HG02970 (cell line): ENCODE measurements at regions not wholly inside any gene's neighbourhood (a gene's known extent, or its start where the extent isn't known, plus 50 kb on each side); places are given as distances from the start of the nearest gene placed in this dataset.
"Not testable (repeated sequence)": the region's sequence is repeated elsewhere in the genome, so short reads cannot be mapped to it uniquely, and the experiment has no call there.

Experiments
- ATAC-seq: cut with Tn5 transposase; IDR thresholded peaks from one replicate; pipeline ENCODE4 v1.9.1; 2021; ENCODE audit warnings: mild to moderate bottlenecking, moderate library complexity, moderate number of reproducible peaks; ENCODE audit not compliant: unreplicated experiment, low FRiP score

- not testable (repeated sequence) for ATAC-seq
These were observed 478.8 kb downstream of the TMEM121 start for GRCh38 chr14:106004937-106005795.

DNA sequence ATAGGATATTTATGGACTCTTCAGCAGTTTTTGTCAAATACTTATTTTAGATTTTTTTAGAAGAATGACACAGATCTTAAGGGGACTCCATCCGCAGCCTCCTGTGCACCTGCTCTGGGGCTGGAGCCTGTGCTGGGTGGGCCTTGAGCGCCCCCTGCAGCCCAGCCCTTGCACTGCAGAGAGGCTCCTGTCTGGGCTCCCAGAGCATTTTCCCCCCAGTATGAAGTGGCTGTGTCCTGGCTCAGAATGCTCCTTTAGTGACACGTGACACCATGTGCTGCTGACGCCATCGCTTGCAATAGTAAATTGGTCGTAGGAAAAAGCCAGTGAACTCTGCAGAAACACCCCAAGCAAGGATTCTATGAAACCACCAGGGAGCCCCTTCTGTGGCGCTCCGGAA, 479.7 kb downstream of the TMEM121 start:
- ATAC-seq, result not testable (repeated sequence)

GRCh38 chr14:106006716-106007115, 480.3 kb downstream of the TMEM121 start:
- ATAC-seq, result not testable (repeated sequence)

GRCh38 chr14:106010783-106011182, 484.4 kb downstream of the TMEM121 start:
- no peak for ATAC-seq

GRCh38 chr14:106011631-106012360, 485.4 kb downstream of the TMEM121 start:
- not testable (repeated sequence) for ATAC-seq

DNA sequence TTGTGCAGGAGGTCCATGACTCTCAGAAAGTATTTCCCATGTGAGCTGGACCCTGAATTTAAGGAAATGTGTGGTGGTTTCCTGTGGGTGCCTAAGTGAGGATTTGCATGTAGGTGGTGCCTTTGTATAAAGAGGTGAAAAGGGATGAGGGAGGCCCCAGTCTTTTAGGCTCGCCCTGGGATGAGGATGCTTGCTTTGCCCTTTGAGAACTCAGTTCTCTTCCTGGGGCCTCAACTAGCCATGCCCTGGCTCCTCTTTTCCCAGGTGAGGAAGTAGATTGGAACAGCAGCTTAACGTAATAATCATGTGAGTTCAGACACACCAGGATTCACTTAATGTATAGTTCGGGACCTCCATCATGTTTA, 486.0 kb downstream of the TMEM121 start:
- ATAC-seq, result not testable (repeated sequence)

DNA sequence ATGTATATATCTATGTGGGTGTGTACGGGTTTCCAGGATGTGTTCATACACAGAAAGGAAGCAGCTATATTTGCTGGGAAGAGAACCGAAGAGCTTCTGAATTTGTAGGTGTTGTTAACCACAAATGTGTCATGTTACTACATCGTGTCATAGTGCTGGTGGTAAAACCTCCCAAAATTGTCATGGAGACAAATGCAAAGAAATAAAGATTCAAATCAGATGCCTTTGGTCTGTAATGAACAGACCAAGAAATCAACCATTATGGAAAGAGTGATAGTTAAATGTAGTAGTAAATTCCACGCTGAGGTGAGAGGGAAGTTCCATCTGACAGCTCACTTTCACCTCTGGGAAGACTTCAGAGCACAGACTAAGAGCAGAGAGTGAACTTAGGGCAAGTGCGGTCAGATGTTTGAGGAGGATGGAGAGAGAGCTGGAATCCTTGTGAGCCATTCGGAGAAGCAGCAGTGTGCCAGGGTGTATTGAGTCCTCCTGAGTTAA, 487.5 kb downstream of the TMEM121 start:
- ATAC-seq, result no peak

DNA sequence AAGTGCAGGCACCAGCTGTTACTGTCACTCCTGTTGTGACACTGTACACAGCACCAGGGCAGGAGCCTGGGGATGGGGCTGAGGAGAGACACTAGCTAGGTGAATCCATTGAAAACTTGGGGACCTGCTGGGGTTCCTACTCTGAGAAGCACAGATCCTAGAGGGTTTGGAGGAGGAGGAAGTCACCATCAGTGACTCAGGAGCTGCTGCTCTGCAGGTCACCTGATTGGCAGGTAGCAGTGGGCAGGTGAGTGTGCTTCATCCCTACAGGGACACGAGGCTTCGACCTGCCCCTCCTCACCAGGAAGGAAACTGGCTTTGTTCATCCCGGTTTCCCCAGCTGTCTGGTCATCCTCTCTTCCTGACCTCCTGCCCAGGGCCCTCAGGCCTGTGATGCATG, 491.6 kb downstream of the TMEM121 start:
- ATAC-seq, result not testable (repeated sequence)

DNA sequence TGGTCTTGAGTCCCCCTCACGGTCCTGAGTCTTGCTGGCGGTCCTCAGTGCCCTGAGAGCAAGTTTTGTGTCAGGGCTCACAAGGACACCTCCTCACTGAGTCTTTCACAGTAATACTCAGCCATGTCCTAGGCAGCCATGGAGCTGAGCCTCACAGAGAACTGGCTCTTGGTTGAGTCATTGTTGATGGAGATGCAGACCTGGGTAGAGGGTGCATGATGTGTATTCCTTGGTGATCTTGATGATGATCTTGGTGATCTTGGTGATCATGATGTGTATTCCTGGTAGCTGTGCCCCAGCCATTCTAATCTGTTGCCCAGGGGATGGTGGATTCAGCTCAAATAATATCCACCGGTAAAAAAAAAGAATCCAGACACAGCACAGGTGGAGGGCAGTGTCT, 495.4 kb downstream of the TMEM121 start:
- ATAC-seq, result no peak

GRCh38 chr14:106022648-106023047, 496.3 kb downstream of the TMEM121 start:
- not testable (repeated sequence) for ATAC-seq

DNA sequence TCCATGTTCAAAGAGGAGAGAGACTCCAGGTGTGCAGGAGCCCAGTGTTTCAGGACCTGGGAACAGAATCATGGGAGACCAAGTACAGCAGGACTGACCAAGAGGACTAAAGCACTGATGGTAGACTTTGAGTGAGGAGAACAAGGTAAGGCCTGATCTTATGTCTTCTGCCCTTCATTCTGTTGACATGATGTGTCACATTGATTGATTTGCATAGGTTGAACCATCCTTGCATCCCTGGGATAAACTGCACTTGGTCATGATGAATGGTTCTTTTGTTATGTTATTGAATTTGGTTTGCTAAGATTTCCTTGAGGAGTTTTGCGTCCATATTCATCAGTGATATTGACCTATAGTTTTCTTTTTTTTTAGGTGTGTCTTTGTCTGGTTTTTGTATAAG, 497.0 kb downstream of the TMEM121 start:
- ATAC-seq, result no peak

- no peak for ATAC-seq
These were observed 498.7 kb downstream of the TMEM121 start for GRCh38 chr14:106024983-106025604.

DNA sequence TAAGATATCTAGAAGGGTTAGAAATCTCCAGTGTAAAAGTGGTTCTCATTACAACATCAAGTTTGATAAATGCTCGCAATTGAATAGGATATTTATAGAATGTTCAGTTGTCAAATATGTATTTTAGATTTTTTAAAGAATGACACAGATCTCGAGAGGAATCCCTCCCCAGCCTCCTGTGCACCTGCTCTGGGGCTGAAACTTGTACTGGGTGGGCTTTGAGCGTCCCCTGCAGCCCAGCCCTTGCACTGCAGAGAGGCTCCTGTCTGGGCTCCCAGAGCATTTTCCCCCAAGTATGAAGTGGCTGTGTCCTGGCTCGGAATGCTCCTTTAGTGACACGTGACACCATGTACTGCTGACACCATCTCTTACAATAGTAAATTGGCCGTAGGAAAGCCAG, 499.6 kb downstream of the TMEM121 start:
- ATAC-seq, result no peak

- ATAC-seq, result not testable (repeated sequence)
These were observed 501.4 kb downstream of the TMEM121 start for GRCh38 chr14:106027759-106028158.

DNA sequence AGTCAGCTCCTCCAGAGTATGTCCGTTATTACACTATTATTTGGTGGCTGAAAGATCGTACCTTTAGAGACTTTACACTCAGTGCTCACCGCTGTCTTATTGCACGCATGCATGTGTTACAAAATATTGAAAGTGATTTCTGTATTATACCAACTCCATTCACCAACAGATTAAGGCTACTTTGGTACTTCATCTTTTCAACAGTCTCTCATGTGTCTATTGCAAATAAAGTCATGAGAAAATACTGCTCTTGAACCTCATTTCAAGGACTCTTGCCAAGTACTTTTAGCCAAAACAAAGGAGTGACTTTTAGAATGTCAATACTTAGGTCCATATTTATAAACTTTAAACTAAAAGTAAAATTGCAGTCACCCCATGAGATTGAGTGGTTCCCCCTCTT, 503.6 kb downstream of the TMEM121 start:
- ATAC-seq, result no peak

GRCh38 chr14:106037380-106037779, 511.0 kb downstream of the TMEM121 start:
- no peak for ATAC-seq

GRCh38 chr14:106038263-106038662, 511.9 kb downstream of the TMEM121 start:
- ATAC-seq, result no peak

DNA sequence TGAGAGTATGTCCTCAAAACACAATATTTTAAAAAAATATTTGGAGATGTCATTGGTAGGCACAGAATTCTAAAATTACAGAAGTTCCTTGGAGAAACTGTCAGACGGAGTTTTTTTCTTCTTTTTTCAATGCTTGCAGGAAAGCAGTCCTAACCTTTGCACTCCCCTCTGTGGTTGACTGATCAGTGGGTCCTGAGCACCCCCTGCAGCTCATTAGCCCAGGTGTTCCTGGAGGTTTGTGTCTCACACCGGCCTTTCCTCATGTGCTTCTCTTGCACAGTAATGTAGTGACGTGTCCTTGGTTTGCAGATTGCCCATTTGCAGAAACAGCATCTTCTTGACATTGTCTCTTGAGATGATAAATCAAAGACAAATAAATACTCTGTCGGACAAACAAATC, 513.0 kb downstream of the TMEM121 start:
- no peak for ATAC-seq

- no peak for ATAC-seq
These were observed 518.1 kb downstream of the TMEM121 start for GRCh38 chr14:106044515-106044914.

- no peak for ATAC-seq
These were observed 518.7 kb downstream of the TMEM121 start for GRCh38 chr14:106044949-106045596.

DNA sequence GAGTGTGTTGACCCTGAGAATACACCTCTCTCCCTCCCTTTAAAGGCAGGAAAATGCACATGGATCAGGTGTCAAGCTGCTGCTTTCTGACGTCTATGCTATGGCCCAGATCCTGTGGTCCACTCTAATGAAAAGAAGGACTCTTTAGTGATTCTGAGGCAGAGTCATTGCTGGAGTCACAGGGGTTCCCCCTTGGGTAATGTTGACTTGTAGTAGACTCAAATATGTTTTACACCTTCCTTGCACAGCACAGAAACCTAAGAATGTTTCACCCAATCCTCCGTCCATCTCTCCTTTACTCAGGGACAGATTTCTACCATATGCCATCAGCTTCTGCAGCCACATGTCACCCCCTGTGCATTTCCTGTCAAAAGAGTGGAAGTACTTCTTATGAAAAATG, 525.4 kb downstream of the TMEM121 start:
- ATAC-seq, result no peak
